Thyroid gland (tissue), 4 donors: ENCODE measurements at regions not wholly inside any gene's neighbourhood (a gene's known extent, or its start where the extent isn't known, plus 50 kb on each side); places are given as distances from the start of the nearest gene placed in this dataset.

Experiments
- DNase-seq, 2 donors: peaks; one replicate each; pipeline ENCODE4 v3.0.0-alpha.2; 2019
- H3K27ac ChIP-seq, 3 donors: fragments of 200-600 bp; sonication (generic); 1 replicate in 2 of 3; 2 replicates in 1 of 3; pipeline ENCODE4 v1.5.1; 2016 to 2019; ENCODE audit warnings: mild to moderate bottlenecking in 1 of 3, moderate library complexity in 1 of 3
- H3K27me3 ChIP-seq: fragments of 200-600 bp; sonication (generic); one replicate; pipeline ENCODE4 v1.5.1; 2019
- H3K36me3 ChIP-seq, 2 donors: fragments of 200-600 bp; sonication (generic); one replicate each; pipeline ENCODE4 v1.5.1; 2016 to 2019
- H3K4me1 ChIP-seq, 2 donors: fragments of 200-600 bp; sonication (generic); one replicate each; pipeline ENCODE4 v1.5.1; 2017 to 2019
- H3K4me3 ChIP-seq, 3 donors: fragments of 200-600 bp; sonication (generic); replicated peaks in 1 of 3; 1 replicate in 2 of 3; 2 replicates in 1 of 3; pipeline ENCODE4 v1.5.1; 2016; ENCODE audit warnings: mild to moderate bottlenecking in 1 of 3
- H3K9me3 ChIP-seq: fragments of 200-600 bp; sonication (generic); one replicate; pipeline ENCODE4 v1.5.1; 2017
- CTCF ChIP-seq, 6 experiments: fragments of 200-600 bp in 3 of 6; fragments of 450-650 bp in 3 of 6; sonication (generic) in 3 of 6; IDR thresholded peaks; one replicate each; pipeline ENCODE4 v1.5.1; 2016 to 2019; ENCODE audit warnings: antibody characterized with exemption in 6 of 6, mild to moderate bottlenecking in 2 of 6, inconsistent platforms in 1 of 6, moderate library complexity in 1 of 6
- POLR2A ChIP-seq, 2 donors: fragments of 450-650 bp; IDR thresholded peaks; one replicate each; pipeline ENCODE4 v1.6.1; 2017; ENCODE audit warnings: antibody characterized with exemption in 2 of 2, mild to moderate bottlenecking in 2 of 2, moderate library complexity in 1 of 2
- WGBS, 2 donors: methylation state at CpG; one replicate each; pipeline ENCODE4 v1.1.5; 2017; 5-methylcytosine and 5-hydroxymethylcytosine counted together
- intact Hi-C: fragments of 100-400 bp; cut with DNase I; formaldehyde crosslinking; loops from one replicate; pipeline ENCODE4 v1.15.1; 2023

GRCh38 chr10:36385693-36386092 is 739.7 kb upstream of the ANKRD30A start:
- no peak for DNase-seq
- Histone ChIP-seq H3K36me3 (no peaks in the 10 kb centered on the region), H3K9me3 (no peaks in the 10 kb centered on the region), H3K4me1 (no peaks in the 10 kb centered on the region), H3K4me3 (no peak overlapping the region), H3K27ac (no peak overlapping the region), H3K27me3 (no peaks in the 10 kb centered on the region)
- 93 to 96% methylated on average over 9 of the region's 9 CpGs for WGBS, 2 donors
- intact Hi-C loops = no loop called here
- TF ChIP-seq CTCF (IDR thresholded peaks at IDR 0.05) (no peak), POLR2A (IDR thresholded peaks at IDR 0.05) (no peak)

GRCh38 chr10:36383349-36383748 is 741.3 kb upstream of the FZD8 start:
- intact Hi-C loops = no loop called here
- Histone ChIP-seq H3K36me3 (no peaks in the 10 kb centered on the region), H3K9me3 (no peaks in the 10 kb centered on the region), H3K4me1 (no peaks in the 10 kb centered on the region), H3K27ac (no peak overlapping the region), H3K27me3 (no peaks in the 10 kb centered on the region), H3K4me3 (no peak overlapping the region)
- 93 to 95% methylated on average over 3 of the region's 3 CpGs for whole genome bisulfite sequencing, 2 donors
- DNase-seq = no peak
- no peak for TF ChIP-seq POLR2A (IDR thresholded peaks at IDR 0.05)
- TF ChIP-seq CTCF (IDR thresholded peaks at IDR 0.05) = no peak

GRCh38 chr10:36381748-36382147 is 739.7 kb upstream of the FZD8 start:
- H3K27me3 ChIP-seq = no peaks in the 10 kb centered on the region
- H3K36me3 ChIP-seq = no peaks in the 10 kb centered on the region
- no peak for DNase-seq
- no peaks in the 10 kb centered on the region for H3K9me3 ChIP-seq
- H3K27ac ChIP-seq = no peak overlapping the region
- no peak overlapping the region for H3K4me3 ChIP-seq
- TF ChIP-seq CTCF (IDR thresholded peaks at IDR 0.05) = no peak
- no peak for TF ChIP-seq POLR2A (IDR thresholded peaks at IDR 0.05)
- H3K4me1 ChIP-seq = no peaks in the 10 kb centered on the region
- intact Hi-C loops = no loop called here
- 0 to 50% methylated on average over 1 of the region's 1 CpG for WGBS, 2 donors

GRCh38 chr10:36380538-36380937 is 738.4 kb upstream of the FZD8 start:
- no peak for DNase-seq
- intact Hi-C loops = no loop called here
- TF ChIP-seq CTCF (IDR thresholded peaks at IDR 0.05) (no peak), POLR2A (IDR thresholded peaks at IDR 0.05) (no peak)
- no peaks in the 10 kb centered on the region for H3K9me3 ChIP-seq
- no peaks in the 10 kb centered on the region for H3K4me1 ChIP-seq
- no peaks in the 10 kb centered on the region for H3K27me3 ChIP-seq
- 70 to 81% methylated on average over 2 of the region's 2 CpGs for WGBS, 2 donors
- H3K4me3 ChIP-seq = no peak overlapping the region
- no peaks in the 10 kb centered on the region for H3K36me3 ChIP-seq
- no peak overlapping the region for H3K27ac ChIP-seq

- Histone ChIP-seq H3K9me3 (no peaks in the 10 kb centered on the region), H3K27ac (no peak overlapping the region), H3K4me1 (no peaks in the 10 kb centered on the region), H3K27me3 (no peaks in the 10 kb centered on the region), H3K36me3 (no peaks in the 10 kb centered on the region), H3K4me3 (no peak overlapping the region)
- 95 to 99% methylated on average over 3 of the region's 3 CpGs for WGBS, 2 donors
- no peak for DNase-seq
- no peak for TF ChIP-seq POLR2A (IDR thresholded peaks at IDR 0.05)
- no peak for TF ChIP-seq CTCF (IDR thresholded peaks at IDR 0.05)
- intact Hi-C loops = no loop called here
These were observed 733.0 kb upstream of the FZD8 start for GRCh38 chr10:36375107-36375506.
